Activated T-helper 1 cell treated with anti-CD3 and anti-CD28 coated beads, Interleukin-12 subunit alpha, Interleukin-12 subunit beta, Interleukin-2, Interleukin-4 antibody, amounts not matched to agents 30 ng/mL and 10 ng/mL and 1 ng/mL, durations not matched to agents 14 hours and 24 hours and 36 hours (primary cell): ENCODE measurements at regions not wholly inside any gene's neighbourhood (a gene's known extent, or its start where the extent isn't known, plus 50 kb on each side); places are given as distances from the start of the nearest gene placed in this dataset.

ENCODE experiments used
- DNase-seq: peaks from one replicate; pipeline ENCODE4 v3.0.0; 2021; ENCODE audit warnings: low spot score
- H3K27ac Mint-ChIP-seq: one replicate; pipeline ENCODE4 v1.8.0; 2021; ENCODE audit warnings: mild to moderate bottlenecking, mixed read lengths
- H3K27me3 Mint-ChIP-seq: one replicate; pipeline ENCODE4 v1.8.0; 2022; ENCODE audit warnings: mild to moderate bottlenecking, moderate library complexity, mixed read lengths; ENCODE audit not compliant: insufficient read depth
- H3K36me3 Mint-ChIP-seq: one replicate; pipeline ENCODE4 v1.8.0; 2021; ENCODE audit warnings: low read depth, mixed read lengths
- H3K4me1 Mint-ChIP-seq: one replicate; pipeline ENCODE4 v1.8.0; 2021; ENCODE audit warnings: low read depth, mixed read lengths
- H3K4me3 Mint-ChIP-seq: one replicate; pipeline ENCODE4 v1.8.0; 2021; ENCODE audit warnings: mild to moderate bottlenecking, moderate library complexity, mixed read lengths
- H3K9me3 Mint-ChIP-seq: one replicate; pipeline ENCODE4 v1.8.0; 2021; ENCODE audit warnings: mixed read lengths
- intact Hi-C: fragments of 100-400 bp; cut with micrococcal nuclease; formaldehyde crosslinking; loops from one replicate; pipeline ENCODE4 v1.15.1; 2024

GRCh38 chr5:10868956-10869355 lies 107.9 kb upstream of the DAP start:
- no peaks in the 10 kb centered on the region for H3K9me3 Mint-ChIP-seq
- H3K27ac Mint-ChIP-seq = no peak overlapping the region
- no peak overlapping the region for H3K4me3 Mint-ChIP-seq
- DNase-seq = no peak
- intact Hi-C loops = no loop called here
- no peaks in the 10 kb centered on the region for H3K4me1 Mint-ChIP-seq
- no peaks in the 10 kb centered on the region for H3K36me3 Mint-ChIP-seq
- peaks cover 3% of the 10 kb centered on the region for H3K27me3 Mint-ChIP-seq

DNA sequence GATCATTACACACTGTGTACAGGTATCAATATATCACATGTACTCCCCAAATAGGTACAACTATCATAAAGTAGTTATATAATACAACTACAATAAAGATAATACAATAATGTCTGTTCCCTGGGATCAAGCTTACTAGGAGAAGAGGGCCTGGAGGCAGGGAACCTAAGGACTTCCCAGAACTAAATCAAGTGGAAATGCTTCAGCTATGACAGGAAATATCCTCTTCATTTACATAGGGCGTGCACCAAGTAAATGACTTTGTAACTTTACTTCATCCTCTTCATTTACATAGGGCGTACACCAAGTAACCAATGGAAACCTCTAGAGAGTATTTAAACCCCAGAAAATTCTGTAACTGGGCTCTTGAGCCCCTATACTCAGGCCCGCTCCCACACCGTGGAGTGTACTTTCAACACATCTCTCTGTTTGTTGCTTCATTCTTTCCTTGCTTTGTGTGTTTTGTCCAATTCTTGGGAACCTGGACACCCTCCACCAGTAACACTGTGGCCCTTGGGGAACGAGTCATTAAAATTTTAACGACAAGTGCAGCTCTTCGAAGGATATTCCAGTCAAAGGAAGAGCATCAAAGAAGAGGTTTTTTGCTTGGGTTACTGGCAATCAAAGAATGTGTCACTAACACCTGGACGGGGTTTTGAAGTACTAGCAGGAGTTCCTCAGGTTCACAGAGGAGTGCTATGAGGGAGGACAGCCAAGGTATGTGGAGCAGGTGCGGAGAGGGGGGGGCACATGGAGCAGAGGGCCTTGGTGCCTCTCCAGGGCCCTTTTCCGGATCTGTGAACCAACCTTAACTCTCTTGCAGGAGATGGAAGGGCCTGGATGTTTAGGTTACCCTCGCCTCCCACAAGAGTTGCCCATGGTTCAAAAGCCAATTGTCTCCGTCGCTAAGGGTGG lies 106.6 kb upstream of the DAP start:
- intact Hi-C loops = no loop called here
- Mint-ChIP-seq H3K27me3 (peaks cover 3% of the 10 kb centered on the region), H3K9me3 (no peaks in the 10 kb centered on the region), H3K4me1 (no peaks in the 10 kb centered on the region), H3K4me3 (no peak overlapping the region), H3K36me3 (no peaks in the 10 kb centered on the region), H3K27ac (no peak overlapping the region)
- DNase-seq = no peak

DNA sequence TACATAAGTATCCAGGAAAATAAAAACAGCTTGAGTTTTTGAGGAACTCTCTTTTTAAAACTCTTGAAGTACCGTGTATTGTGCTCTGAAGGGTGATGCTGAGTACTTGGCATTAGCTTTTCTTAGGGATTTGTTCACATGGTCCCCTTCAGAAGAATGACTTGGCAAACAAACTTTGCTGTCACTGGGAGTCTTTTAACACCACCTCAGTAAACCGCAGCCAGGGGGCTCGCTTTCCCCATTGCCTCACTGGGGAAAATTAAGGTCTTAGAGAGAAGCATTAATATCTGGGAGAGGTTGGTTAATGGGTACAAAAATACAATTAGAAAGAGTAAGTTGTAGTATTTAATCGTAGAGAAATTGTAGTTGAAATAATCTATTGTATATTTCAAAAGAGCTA lies 105.9 kb upstream of the DAP start:
- intact Hi-C loops = no loop called here
- H3K9me3 Mint-ChIP-seq = no peaks in the 10 kb centered on the region
- H3K27ac Mint-ChIP-seq = no peak overlapping the region
- H3K27me3 Mint-ChIP-seq = peaks cover 3% of the 10 kb centered on the region
- H3K4me3 Mint-ChIP-seq = no peak overlapping the region
- DNase-seq = no peak
- no peaks in the 10 kb centered on the region for H3K36me3 Mint-ChIP-seq
- H3K4me1 Mint-ChIP-seq = no peaks in the 10 kb centered on the region

DNA sequence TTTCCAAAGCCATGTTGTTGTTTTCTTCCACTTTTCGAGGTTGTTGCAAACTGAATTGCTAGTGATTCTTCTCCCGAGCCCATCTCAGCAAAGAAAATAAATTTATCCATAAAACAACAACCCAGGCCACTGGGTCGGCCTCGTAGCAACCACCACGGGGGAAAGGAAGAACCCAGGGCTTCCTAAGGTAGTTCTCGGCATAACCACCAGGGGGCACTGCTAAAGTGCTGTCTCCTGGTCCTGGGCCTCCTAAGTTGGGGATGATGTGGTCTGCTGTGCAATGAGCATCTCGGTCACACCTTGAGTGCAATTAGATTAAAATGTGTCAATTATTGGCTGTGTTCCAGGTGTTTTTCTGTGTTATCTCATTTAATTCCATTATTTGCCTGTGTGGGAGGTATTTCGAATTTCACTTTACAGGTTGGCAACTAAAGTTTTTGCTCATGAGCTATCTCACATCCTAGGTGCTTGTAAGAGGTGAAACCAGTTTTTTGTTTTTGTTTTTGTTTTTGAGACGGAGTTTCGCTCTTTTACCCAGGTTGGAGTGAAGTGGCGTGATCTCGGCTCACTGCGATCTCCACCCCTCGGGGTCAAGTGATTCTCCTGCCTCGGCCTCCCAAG lies 102.8 kb upstream of the DAP start:
- Mint-ChIP-seq H3K9me3 (no peaks in the 10 kb centered on the region), H3K27me3 (peaks cover 3% of the 10 kb centered on the region), H3K4me3 (no peak overlapping the region), H3K27ac (no peak overlapping the region), H3K4me1 (no peaks in the 10 kb centered on the region), H3K36me3 (no peaks in the 10 kb centered on the region)
- intact Hi-C loops = no loop called here
- peak; percentile 19 for DNase-seq

- H3K27ac Mint-ChIP-seq = no peak overlapping the region
- no peak overlapping the region for H3K4me3 Mint-ChIP-seq
- no peaks in the 10 kb centered on the region for H3K9me3 Mint-ChIP-seq
- no peak for DNase-seq
- no peaks in the 10 kb centered on the region for H3K4me1 Mint-ChIP-seq
- no peaks in the 10 kb centered on the region for H3K36me3 Mint-ChIP-seq
- intact Hi-C loops = no loop called here
- no peaks in the 10 kb centered on the region for H3K27me3 Mint-ChIP-seq
Observed at GRCh38 chr5:10862085-10862484, 101.1 kb upstream of the DAP start.

DNA sequence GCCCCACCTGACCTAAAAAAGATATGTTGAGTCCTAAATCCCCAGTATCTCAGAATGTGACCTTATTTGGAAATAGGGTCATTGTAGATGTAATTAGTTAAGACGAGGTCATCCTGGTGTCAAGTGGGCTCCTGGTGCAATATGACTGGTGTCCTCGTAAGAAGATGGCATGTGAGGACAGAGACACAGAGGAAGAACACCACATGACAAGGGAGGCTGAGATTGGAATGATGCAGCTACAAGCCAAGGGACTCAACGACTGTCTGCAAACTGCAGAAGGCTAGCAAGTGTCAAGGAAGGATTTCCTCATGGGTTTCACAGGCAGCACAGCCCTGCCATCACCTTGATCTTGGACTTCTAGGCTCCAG lies 100.4 kb upstream of the DAP start:
- Mint-ChIP-seq H3K27me3 (peaks cover 3% of the 10 kb centered on the region), H3K9me3 (no peaks in the 10 kb centered on the region), H3K4me3 (no peak overlapping the region), H3K4me1 (no peaks in the 10 kb centered on the region), H3K27ac (no peak overlapping the region), H3K36me3 (no peaks in the 10 kb centered on the region)
- no peak for DNase-seq
- intact Hi-C loops = no loop called here

- H3K36me3 Mint-ChIP-seq = no peaks in the 10 kb centered on the region
- DNase-seq = no peak
- no peak overlapping the region for H3K27ac Mint-ChIP-seq
- H3K4me3 Mint-ChIP-seq = no peak overlapping the region
- intact Hi-C loops = no loop called here
- H3K9me3 Mint-ChIP-seq = no peaks in the 10 kb centered on the region
- peaks cover 3% of the 10 kb centered on the region for H3K27me3 Mint-ChIP-seq
- no peaks in the 10 kb centered on the region for H3K4me1 Mint-ChIP-seq
Observed at GRCh38 chr5:10860645-10861422, 99.8 kb upstream of the DAP start.

- H3K27ac Mint-ChIP-seq = no peak overlapping the region
- DNase-seq = no peak
- H3K4me3 Mint-ChIP-seq = no peak overlapping the region
- H3K4me1 Mint-ChIP-seq = no peaks in the 10 kb centered on the region
- no peaks in the 10 kb centered on the region for H3K9me3 Mint-ChIP-seq
- H3K27me3 Mint-ChIP-seq = peaks cover 3% of the 10 kb centered on the region
- H3K36me3 Mint-ChIP-seq = no peaks in the 10 kb centered on the region
- intact Hi-C loops = no loop called here
Observed at GRCh38 chr5:10860196-10860543, 99.1 kb upstream of the DAP start.

GRCh38 chr5:10859393-10860195 lies 98.6 kb upstream of the DAP start:
- no peaks in the 10 kb centered on the region for H3K9me3 Mint-ChIP-seq
- H3K27me3 Mint-ChIP-seq = peaks cover 3% of the 10 kb centered on the region
- intact Hi-C loops = no loop called here

GRCh38 chr5:10858945-10859344 lies 97.9 kb upstream of the DAP start:
- Mint-ChIP-seq H3K27me3 (peaks cover 3% of the 10 kb centered on the region), H3K4me3 (no peak overlapping the region), H3K36me3 (no peaks in the 10 kb centered on the region), H3K27ac (no peak overlapping the region), H3K4me1 (no peaks in the 10 kb centered on the region), H3K9me3 (no peaks in the 10 kb centered on the region)
- DNase-seq = no peak
- intact Hi-C loops = no loop called here

More at GRCh38 chr5:10859393-10860195, 98.6 kb upstream of the DAP start:
- no peaks in the 10 kb centered on the region for H3K4me1 Mint-ChIP-seq
- no peaks in the 10 kb centered on the region for H3K36me3 Mint-ChIP-seq
- H3K27ac Mint-ChIP-seq = no peak overlapping the region
- no peak for DNase-seq
- no peak overlapping the region for H3K4me3 Mint-ChIP-seq

DNA sequence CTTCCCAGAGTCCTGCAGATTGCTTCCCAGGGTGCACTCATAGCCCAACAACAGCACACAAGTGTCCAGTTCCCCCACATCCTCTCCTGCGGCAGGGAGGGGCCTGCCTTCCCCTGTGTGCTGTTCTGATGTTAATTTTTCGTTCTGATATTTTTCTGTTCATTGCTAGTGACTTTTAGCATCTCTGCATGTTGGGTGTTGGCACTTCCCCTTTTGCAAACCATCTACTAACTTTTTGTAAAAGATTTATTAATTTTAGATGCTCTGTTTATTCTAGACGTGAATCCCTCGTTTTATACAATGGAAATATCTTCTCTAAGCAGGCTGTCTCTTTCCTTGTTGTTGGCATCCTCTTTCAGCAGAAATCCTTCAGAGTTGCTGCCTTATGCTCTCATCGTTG lies 97.3 kb upstream of the DAP start:
- Mint-ChIP-seq H3K27me3 (peaks cover 3% of the 10 kb centered on the region), H3K36me3 (no peaks in the 10 kb centered on the region), H3K4me3 (no peak overlapping the region), H3K4me1 (no peaks in the 10 kb centered on the region), H3K27ac (no peak overlapping the region), H3K9me3 (no peaks in the 10 kb centered on the region)
- DNase-seq = no peak
- intact Hi-C loops = no loop called here

- Mint-ChIP-seq H3K4me3 (no peak overlapping the region), H3K27ac (no peak overlapping the region), H3K36me3 (no peaks in the 10 kb centered on the region), H3K4me1 (no peaks in the 10 kb centered on the region), H3K9me3 (no peaks in the 10 kb centered on the region), H3K27me3 (peaks cover 3% of the 10 kb centered on the region)
- intact Hi-C loops = no loop called here
- DNase-seq = no peak
Observed at GRCh38 chr5:10857338-10857733, 96.3 kb upstream of the DAP start.
